ES-I3 (cell line): ENCODE measurements at regions not wholly inside any gene's neighbourhood (a gene's known extent, or its start where the extent isn't known, plus 50 kb on each side); places are given as distances from the start of the nearest gene placed in this dataset.
"Not testable (repeated sequence)": the region's sequence is repeated elsewhere in the genome, so short reads cannot be mapped to it uniquely, and the experiment has no call there.

Source experiments
- H3K36me3 ChIP-seq: 2 replicates; pipeline ENCODE4 v1.6.1; 2013; ENCODE audit warnings: mild to moderate bottlenecking, low read length, control low read depth, moderate library complexity; ENCODE audit not compliant: insufficient read depth
- H3K4me1 ChIP-seq: 2 replicates; pipeline ENCODE4 v1.6.1; 2013; ENCODE audit warnings: mild to moderate bottlenecking, control low read depth, low read length; ENCODE audit not compliant: insufficient read depth
- H3K9ac ChIP-seq: 2 replicates; pipeline ENCODE4 v1.6.1; 2013; ENCODE audit warnings: low read depth, mild to moderate bottlenecking, low read length, moderate library complexity
- H3K9me3 ChIP-seq: 2 replicates; pipeline ENCODE4 v1.6.1; 2013; ENCODE audit warnings: mild to moderate bottlenecking, low read length, moderate library complexity; ENCODE audit not compliant: control insufficient read depth, insufficient read depth

GRCh38 chrX:85808217-85808616 lies 239.1 kb downstream of the CHM start:
- H3K36me3 ChIP-seq = no peaks in the 10 kb centered on the region
- H3K4me1 ChIP-seq = no peaks in the 10 kb centered on the region
- H3K9ac ChIP-seq = no peak overlapping the region
- H3K9me3 ChIP-seq = no peaks in the 10 kb centered on the region

DNA sequence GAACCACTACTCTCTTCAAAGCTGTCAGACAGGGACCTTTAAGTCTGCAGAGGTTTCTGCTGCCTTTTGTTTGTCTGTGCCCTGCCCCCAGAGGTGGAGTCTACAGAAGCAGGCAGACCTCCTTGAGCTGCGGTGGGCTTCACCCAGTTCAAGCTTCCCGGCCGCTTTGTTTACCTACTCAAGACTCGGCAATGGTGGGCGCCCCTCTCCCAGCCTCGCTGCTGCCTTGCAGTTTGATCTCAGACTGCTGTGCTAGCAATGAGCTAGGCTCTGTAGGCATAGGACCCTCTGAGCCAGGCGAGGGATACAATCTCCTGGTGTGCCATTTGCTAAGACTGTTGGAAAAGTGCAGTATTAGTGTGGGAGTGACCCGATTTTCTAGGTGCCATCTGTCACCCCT lies 275.0 kb downstream of the CHM start:
- H3K9ac ChIP-seq, H3K9me3 ChIP-seq, H3K36me3 ChIP-seq, H3K4me1 ChIP-seq: not testable (repeated sequence)

DNA sequence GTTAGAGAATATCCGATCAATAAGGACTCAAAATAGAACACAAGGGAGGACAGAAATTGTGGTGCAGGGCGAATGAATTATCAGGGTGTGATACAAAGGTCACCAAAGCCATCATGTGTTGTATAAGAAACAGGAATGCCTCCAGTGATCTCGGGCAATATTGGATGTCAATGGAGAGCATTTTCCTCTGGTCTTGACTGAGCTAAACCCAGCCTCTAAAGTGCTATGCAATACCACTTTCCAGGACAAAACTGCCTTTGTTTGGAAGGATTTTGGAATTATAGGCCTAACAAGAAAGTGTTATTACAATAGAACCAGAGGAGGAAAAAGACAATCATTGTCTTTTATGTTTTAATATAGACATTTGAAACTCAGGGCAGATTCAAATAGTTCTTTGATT lies 281.7 kb downstream of the CHM start:
- Histone ChIP-seq H3K4me1 (no peaks in the 10 kb centered on the region), H3K9me3 (no peaks in the 10 kb centered on the region), H3K36me3 (no peaks in the 10 kb centered on the region), H3K9ac (no peak overlapping the region)

GRCh38 chrX:85723025-85723424 lies 324.3 kb downstream of the CHM start:
- H3K9me3 ChIP-seq, H3K4me1 ChIP-seq, H3K36me3 ChIP-seq, H3K9ac ChIP-seq: not testable (repeated sequence)

GRCh38 chrX:85703233-85703632 lies 323.8 kb upstream of the POF1B start:
- H3K9ac ChIP-seq, H3K9me3 ChIP-seq, H3K4me1 ChIP-seq, H3K36me3 ChIP-seq: not testable (repeated sequence)

DNA sequence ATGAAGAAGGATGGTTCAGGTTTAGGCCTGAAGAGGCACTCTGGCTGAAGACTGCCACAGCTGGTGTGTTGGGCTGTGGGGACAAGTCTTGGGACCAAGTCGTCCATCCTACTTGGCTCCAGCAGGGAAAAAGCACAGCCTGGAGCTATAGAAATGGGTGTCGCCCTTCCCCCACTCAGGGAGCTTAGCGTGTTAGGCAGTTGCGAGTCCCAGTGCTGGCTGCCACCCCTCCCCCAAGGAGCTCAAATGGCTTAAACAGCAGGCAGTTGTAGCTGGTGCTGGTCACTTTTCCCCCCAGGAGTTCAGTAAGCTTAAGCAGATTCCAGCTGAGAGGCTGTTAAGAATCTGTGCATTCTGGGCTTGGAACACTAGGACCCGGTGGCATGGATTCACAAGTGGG lies 319.5 kb upstream of the POF1B start:
- H3K4me1 ChIP-seq = peaks cover 7% of the 10 kb centered on the region

GRCh38 chrX:85685843-85686242 lies 306.4 kb upstream of the POF1B start:
- Histone ChIP-seq H3K9ac (no peak overlapping the region), H3K4me1 (no peaks in the 10 kb centered on the region), H3K36me3 (no peaks in the 10 kb centered on the region), H3K9me3 (no peaks in the 10 kb centered on the region)

More for the DNA sequence above, 319.5 kb upstream of the POF1B start:
- H3K36me3 ChIP-seq = no peaks in the 10 kb centered on the region
- H3K9ac ChIP-seq = no peak overlapping the region
- no peaks in the 10 kb centered on the region for H3K9me3 ChIP-seq

DNA sequence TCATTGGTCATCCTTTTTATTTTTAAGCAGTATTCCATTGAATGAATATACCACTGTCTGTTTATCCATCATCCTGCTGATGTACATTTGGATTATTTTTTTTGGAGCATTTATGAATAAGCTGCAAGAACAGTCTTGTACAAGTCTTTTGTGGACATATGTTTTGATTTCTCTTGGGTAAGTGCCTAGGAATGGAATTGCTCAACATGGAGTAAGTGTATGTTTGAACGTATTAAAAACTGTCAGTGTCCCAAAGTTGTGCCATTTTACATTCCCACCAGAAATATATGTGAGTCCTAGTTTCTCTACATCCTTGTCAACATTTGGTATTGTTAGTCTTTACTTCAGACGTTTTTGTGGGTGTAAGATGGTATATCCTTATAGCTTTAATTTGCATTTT lies 287.0 kb upstream of the POF1B start:
- H3K4me1 ChIP-seq = no peaks in the 10 kb centered on the region
- H3K36me3 ChIP-seq = no peaks in the 10 kb centered on the region
- no peak overlapping the region for H3K9ac ChIP-seq
- no peaks in the 10 kb centered on the region for H3K9me3 ChIP-seq

DNA sequence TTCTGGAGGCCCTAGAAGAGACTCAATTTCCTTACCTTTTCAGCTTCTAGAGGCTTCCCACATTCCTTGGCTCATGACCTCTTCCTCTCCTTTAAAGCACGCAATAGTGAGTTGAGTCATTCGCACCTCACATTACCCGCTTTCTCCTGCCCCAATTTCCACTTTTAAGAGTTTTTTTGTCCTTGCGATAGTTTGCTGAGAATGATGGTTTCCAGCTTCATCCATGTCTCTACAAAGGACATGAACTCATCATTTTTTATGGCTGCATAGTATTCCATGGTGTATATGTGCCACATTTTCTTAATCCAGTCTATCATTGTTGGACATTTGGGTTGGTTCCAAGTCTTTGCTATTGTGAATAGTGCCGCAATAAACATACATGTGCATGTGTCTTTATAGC lies 284.5 kb upstream of the POF1B start:
- H3K9me3 ChIP-seq, H3K9ac ChIP-seq, H3K4me1 ChIP-seq, H3K36me3 ChIP-seq: not testable (repeated sequence)

GRCh38 chrX:85630901-85631300 lies 251.4 kb upstream of the POF1B start:
- Histone ChIP-seq H3K36me3 (no peaks in the 10 kb centered on the region), H3K4me1 (peaks cover 15% of the 10 kb centered on the region), H3K9ac (no peak overlapping the region), H3K9me3 (peaks cover 7% of the 10 kb centered on the region; the same call in 1 of the 2 replicates)

DNA sequence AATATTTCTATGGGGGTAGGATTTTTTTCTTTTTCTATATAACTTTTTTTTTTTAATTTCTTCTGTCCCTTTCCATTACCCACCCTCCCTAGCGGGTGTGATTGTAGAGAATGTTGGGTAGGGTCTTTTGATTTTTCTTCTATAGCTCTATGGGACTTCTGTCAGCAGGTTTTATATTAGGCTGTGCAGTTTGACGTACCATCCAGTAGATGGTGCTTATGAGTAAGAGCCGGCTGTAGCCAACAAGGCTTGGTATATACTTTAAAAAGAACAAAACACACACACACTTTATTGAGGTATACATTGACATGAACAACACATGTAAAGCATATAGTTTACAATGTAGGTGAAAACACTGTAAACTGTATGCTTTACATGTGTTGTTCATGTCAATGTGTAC lies 247.9 kb upstream of the POF1B start:
- H3K36me3 ChIP-seq = no peaks in the 10 kb centered on the region
- H3K9me3 ChIP-seq = peaks cover 7% of the 10 kb centered on the region; the same call in 1 of the 2 replicates
- H3K4me1 ChIP-seq = peaks cover 15% of the 10 kb centered on the region
- H3K9ac ChIP-seq = no peak overlapping the region

DNA sequence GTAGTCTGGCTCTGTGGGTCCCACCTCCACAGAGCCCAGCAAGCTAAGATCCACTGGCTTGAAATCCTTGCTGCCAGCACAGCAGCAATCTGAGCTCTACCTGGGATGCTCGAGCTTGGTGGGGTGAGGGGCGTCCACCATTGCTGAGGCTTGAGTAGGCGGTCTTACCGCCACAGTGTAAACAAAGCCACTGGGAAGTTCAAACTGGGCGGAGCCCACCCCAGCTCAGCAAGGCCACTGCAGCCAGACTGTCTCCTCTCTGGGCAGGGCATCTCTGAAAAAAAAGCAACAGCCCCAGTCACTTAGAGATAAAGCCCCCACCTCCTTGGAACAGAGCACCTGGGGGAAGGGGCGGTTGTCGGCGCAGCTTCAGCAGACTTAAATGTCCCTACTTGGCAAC lies 243.2 kb upstream of the POF1B start:
- peaks cover 11% of the 10 kb centered on the region for H3K9me3 ChIP-seq
- H3K9ac ChIP-seq = no peak overlapping the region
- peaks cover 20% of the 10 kb centered on the region for H3K4me1 ChIP-seq
- H3K36me3 ChIP-seq = no peaks in the 10 kb centered on the region; the same call in 1 of the 2 replicates

DNA sequence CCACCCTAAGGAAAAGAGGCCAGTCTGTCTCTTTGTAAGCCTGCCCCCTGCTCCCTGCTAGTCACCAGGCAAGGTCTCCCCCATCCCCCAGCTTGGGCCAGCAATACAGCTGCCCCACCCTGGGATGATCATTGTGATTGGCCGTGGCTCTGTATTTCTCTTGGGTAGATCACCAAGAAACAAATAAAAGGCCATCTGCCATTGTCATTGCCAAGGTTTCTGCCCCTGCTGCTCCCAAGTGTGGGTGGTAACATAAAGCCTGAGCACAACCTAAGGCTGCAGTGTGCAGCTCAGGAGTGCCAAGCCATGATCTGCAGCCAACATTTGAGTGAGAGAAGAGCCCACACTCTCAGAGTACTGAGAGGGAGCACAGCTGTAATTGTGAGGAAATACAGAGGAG lies 241.0 kb upstream of the POF1B start:
- H3K9me3 ChIP-seq = peaks cover 11% of the 10 kb centered on the region
- peaks cover 20% of the 10 kb centered on the region for H3K4me1 ChIP-seq
- H3K9ac ChIP-seq = no peak overlapping the region
- no peaks in the 10 kb centered on the region; the same call in 1 of the 2 replicates for H3K36me3 ChIP-seq

- H3K9me3 ChIP-seq = peaks cover 11% of the 10 kb centered on the region
- peaks cover 20% of the 10 kb centered on the region for H3K4me1 ChIP-seq
- no peaks in the 10 kb centered on the region; the same call in 1 of the 2 replicates for H3K36me3 ChIP-seq
- no peak overlapping the region for H3K9ac ChIP-seq
These were observed 240.5 kb upstream of the POF1B start for GRCh38 chrX:85619962-85620361.

DNA sequence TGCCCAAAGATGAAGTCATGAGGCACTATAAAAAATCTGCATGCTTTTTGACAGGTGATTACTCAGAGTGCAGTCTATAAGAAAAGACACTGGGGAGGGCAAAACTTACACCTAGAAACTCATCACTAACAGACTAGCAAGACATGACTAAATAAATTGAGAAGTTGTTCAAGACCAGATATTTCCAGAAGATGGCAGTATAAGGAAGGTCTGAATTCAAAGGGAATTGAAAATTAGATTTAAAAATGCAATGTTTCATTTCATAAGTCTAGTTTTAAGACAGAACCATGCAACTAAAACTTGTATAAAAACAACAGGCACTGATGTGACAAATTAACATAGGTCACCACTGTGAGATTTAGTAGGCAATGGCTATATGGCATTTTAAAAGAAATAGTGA lies 232.5 kb upstream of the POF1B start:
- Histone ChIP-seq H3K9ac (no peak overlapping the region), H3K36me3 (no peaks in the 10 kb centered on the region), H3K9me3 (no peaks in the 10 kb centered on the region), H3K4me1 (no peaks in the 10 kb centered on the region)

GRCh38 chrX:85592980-85593379 lies 213.5 kb upstream of the POF1B start:
- no peaks in the 10 kb centered on the region for H3K36me3 ChIP-seq
- no peak overlapping the region for H3K9ac ChIP-seq
- H3K4me1 ChIP-seq = peaks cover 6% of the 10 kb centered on the region
- H3K9me3 ChIP-seq = no peaks in the 10 kb centered on the region
